ENCODE measurements at regions not wholly inside any gene's neighbourhood (a gene's known extent, or its start where the extent isn't known, plus 50 kb on each side); places are given as distances from the start of the nearest gene placed in this dataset.

GRCh38 chr5:117652036-117652957 is 1077.7 kb upstream of the SEMA6A start:
- Histone ChIP-seq H3K9me3 (ENCODE audit: control insufficient read depth, low read depth, low read length) (no peaks in the 10 kb centered on the region), H3T11ph (ENCODE audit: low read length) (no peak overlapping the region), H3K56ac (ENCODE audit: insufficient read length, low read depth, low read length) (no peak overlapping the region), H3K79me1 (ENCODE audit: insufficient read depth, low read depth, low read length, poor library complexity, severe bottlenecking) (no peaks in the 10 kb centered on the region), H2AK5ac (ENCODE audit: insufficient read length, low read length) (no peak overlapping the region), H4K8ac (replicated peaks; ENCODE audit: insufficient read length, low read depth, low read length) (no peak overlapping the region), H2BK20ac (ENCODE audit: low read depth, low read length, poor library complexity, severe bottlenecking) (no peak overlapping the region), H3K23ac (ENCODE audit: insufficient read length, low read depth, low read length) (no peak overlapping the region), H3K4me2 (ENCODE audit: insufficient read depth, insufficient read length, low read length) (no peak overlapping the region), H3K4me1 (ENCODE audit: insufficient read depth, low read length) (no peaks in the 10 kb centered on the region), H4K91ac (ENCODE audit: insufficient read length, low read depth, low read length) (no peak overlapping the region), H3K9ac (ENCODE audit: extremely low read depth, insufficient read length, low read length) (no peak overlapping the region), H3K79me2 (ENCODE audit: insufficient read depth, low read length) (no peaks in the 10 kb centered on the region), H3K27me3 (ENCODE audit: insufficient read depth, low read length) (no peaks in the 10 kb centered on the region), H3K4ac (ENCODE audit: low read depth, low read length) (no peak overlapping the region), H3K14ac (ENCODE audit: insufficient read depth, low read length) (no peak overlapping the region), H3K18ac (ENCODE audit: insufficient read length, low read depth, low read length) (no peak overlapping the region), H4K5ac (ENCODE audit: insufficient read length, low read depth, low read length) (no peak overlapping the region), H3K23me2 (ENCODE audit: insufficient read length, low read depth, low read length, poor library complexity, severe bottlenecking) (no peaks in the 10 kb centered on the region), H2BK5ac (ENCODE audit: insufficient read length, low read length) (no peak overlapping the region), H2BK120ac (ENCODE audit: low read depth, low read length, poor library complexity, severe bottlenecking) (no peak overlapping the region), H2AFZ (ENCODE audit: low read length) (no peak overlapping the region), H4K20me1 (ENCODE audit: control insufficient read depth, insufficient read depth, insufficient read length) (no peaks in the 10 kb centered on the region), H2BK15ac (ENCODE audit: low read depth, low read length) (no peak overlapping the region), H2BK12ac (ENCODE audit: insufficient read length, low read depth, low read length) (no peak overlapping the region), H3K27ac (ENCODE audit: insufficient read length, low read depth, low read length) (no peak overlapping the region)
- no peak for DNase-seq
- Mint-ChIP-seq H3K4me1 (no peaks in the 10 kb centered on the region), H3K4me3 (no peak overlapping the region), H3K36me3 (ENCODE audit: insufficient read depth in 1 of 3, low read depth in 3 of 3) (no peaks in the 10 kb centered on the region; a peak in 1 of 7 replicates), H3K27me3 (ENCODE audit: low read depth) (no peaks in the 10 kb centered on the region), H3K27ac (no peak overlapping the region), H3K9me3 (no peaks in the 10 kb centered on the region)
- no CpG with 5 or more reads among the region's 4 CpGs for WGBS (ENCODE audit: extremely low coverage, insufficient read length, low lambda C conversion rate)
- no peak for TF ChIP-seq CTCF (conservative IDR thresholded peaks at IDR 0.05)
